SK-N-MC (cell line): ENCODE measurements at regions not wholly inside any gene's neighbourhood (a gene's known extent, or its start where the extent isn't known, plus 50 kb on each side); places are given as distances from the start of the nearest gene placed in this dataset.

Experiments used
- EZH2 ChIP-seq: fragments of 200-600 bp; sonication (generic); IDR thresholded peaks from one replicate; pipeline ENCODE4 v1.6.1; 2017; ENCODE audit warnings: antibody characterized with exemption
- FOXP2 ChIP-seq: optimal IDR thresholded peaks from 2 replicates; pipeline ENCODE3; 2011; ENCODE audit warnings: mild to moderate bottlenecking, moderate library complexity; ENCODE audit not compliant: insufficient read depth; ENCODE audit errors: extremely low read length, control extremely low read depth
- POLR2AphosphoS5 ChIP-seq: IDR thresholded peaks from 2 replicates; pipeline ENCODE4 v1.6.1; 2012; ENCODE audit warnings: mild to moderate bottlenecking, low read depth, low read length, borderline replicate concordance

DNA sequence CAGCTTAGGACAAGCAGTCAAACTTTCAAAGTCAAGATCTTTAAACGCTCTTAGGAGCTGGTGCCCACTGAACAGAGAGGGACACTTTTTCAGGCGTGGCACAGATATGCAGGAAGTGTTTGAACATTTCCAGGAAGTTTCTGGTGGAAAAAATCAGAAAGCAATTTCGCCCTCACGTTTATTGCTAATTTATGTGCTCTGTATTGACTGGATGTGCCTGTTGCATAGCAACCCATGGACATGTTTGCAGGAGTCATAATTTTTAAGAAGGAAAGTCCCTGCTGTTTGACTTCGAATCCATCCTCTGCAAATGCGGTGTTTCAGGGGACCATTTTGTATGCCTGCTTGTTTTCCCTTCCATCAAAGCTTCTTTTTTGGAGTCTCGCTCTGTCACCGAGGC lies 239.9 kb upstream of the IRF2BP2 start:
- no peak for TF ChIP-seq EZH2
- no peak for TF ChIP-seq POLR2AphosphoS5
- no peak for TF ChIP-seq FOXP2
